K562 (cell line): ENCODE measurements at regions not wholly inside any gene's neighbourhood (a gene's known extent, or its start where the extent isn't known, plus 50 kb on each side); places are given as distances from the start of the nearest gene placed in this dataset.

Experiments
- ATAC-seq: fragments of 200-7000 bp; cut with Tn5 transposase; 3 replicates; pipeline ENCODE4 v1.9.1; 2020; ENCODE audit warnings: moderate library complexity
- BruUV-seq: library from RNA; stranded (reverse); fragments of 400-500 nt; replicated peaks from 2 replicates; lab custom pipeline; 2021; lab: Mats Ljungman, UMichigan
- CTCF ChIA-PET: fragments of 300-600 bp; formaldehyde crosslinking; extraction: SDS; loops from one replicate; lab custom pipeline; 2021; ENCODE audit warnings: low intra/inter-chr PET ratio; lab: Yijun Ruan, JAX
- POLR2A ChIA-PET: fragments of 300-600, 350-650 bp; sonication (Branson Sonifier 250); formaldehyde crosslinking; extraction: SDS; loops from one replicate; lab custom pipeline; 2021; ENCODE audit warnings: antibody characterized with exemption, inconsistent platforms; lab: Yijun Ruan, JAX
- DNase-seq, 4 experiments: peaks; one replicate each; pipeline versions ENCODE4 v3.0.0 to v3.0.0-alpha.2; 2011 to 2018; ENCODE audit warnings: low spot score in 3 of 4, mixed read lengths in 3 of 4; ENCODE audit errors: extremely low read depth in 1 of 4
- FAIRE-seq: peaks from 2 replicates; lab custom pipeline; 2011; peaks lifted over from hg19 to GRCh38; lab: Jason Lieb, UNC
- H2AFZ ChIP-seq: 2 replicates; pipeline ENCODE4 v1.6.0; 2011; ENCODE audit warnings: low read depth, low read length, control low read depth, inconsistent platforms
- H3K27ac ChIP-seq: fragments of 200-600 bp; 3 replicates; pipeline ENCODE4 v1.8.0; 2011; ENCODE audit warnings: low read depth, mild to moderate bottlenecking, control low read depth, inconsistent platforms, low read length, moderate library complexity, mixed read lengths; ENCODE audit errors: extremely low read depth
- H3K27me3 ChIP-seq, 2 experiments: fragments of 300-600 bp in 1 of 2; 2 replicates in 1 of 2; 3 replicates in 1 of 2; pipeline versions ENCODE4 v1.6.0 to v1.8.0; 2011; ENCODE audit warnings: inconsistent platforms in 2 of 2, low read length in 2 of 2, mild to moderate bottlenecking in 1 of 2, mixed read lengths in 1 of 2, moderate library complexity in 1 of 2; ENCODE audit not compliant: control insufficient read depth in 2 of 2, insufficient read depth in 2 of 2
- H3K36me3 ChIP-seq: fragments of 300-600 bp; 3 replicates; pipeline ENCODE4 v1.8.0; 2011; ENCODE audit warnings: mild to moderate bottlenecking, low read length, inconsistent platforms; ENCODE audit not compliant: control insufficient read depth, insufficient read depth
- H3K4me1 ChIP-seq, 2 experiments: fragments of 200-600 bp in 1 of 2; replicated peaks in 1 of 2; 2 replicates in 1 of 2; 3 replicates in 1 of 2; pipeline versions ENCODE4 v1.5.1 to v1.8.0; 2011; ENCODE audit warnings: inconsistent platforms in 2 of 2, low read length in 2 of 2, mild to moderate bottlenecking in 1 of 2, mixed read lengths in 1 of 2, moderate library complexity in 1 of 2; ENCODE audit not compliant: control insufficient read depth in 2 of 2, insufficient read depth in 2 of 2
- H3K4me2 ChIP-seq: 2 replicates; pipeline ENCODE4 v1.6.1; 2011; ENCODE audit warnings: low read length, control low read depth, inconsistent platforms, mixed read lengths; ENCODE audit not compliant: insufficient read depth
- H3K4me3 ChIP-seq: fragments of 200-600 bp; sonication (generic), shearing (Covaris generic); 2 replicates; pipeline ENCODE4 v1.5.1; 2016; ENCODE audit warnings: control low read depth, inconsistent platforms
- H3K79me2 ChIP-seq: fragments of 200-600 bp; 3 replicates; pipeline ENCODE4 v1.8.0; 2011; ENCODE audit warnings: low read length, inconsistent platforms; ENCODE audit not compliant: control insufficient read depth, insufficient read depth
- H3K9ac ChIP-seq, 2 experiments: 2 replicates each; pipeline versions ENCODE4 v1.6.0 to v1.6.1; 2011; ENCODE audit warnings: low read depth in 2 of 2, low read length in 2 of 2, control low read depth in 1 of 2, inconsistent platforms in 1 of 2, mild to moderate bottlenecking in 1 of 2, mixed read lengths in 1 of 2; ENCODE audit not compliant: insufficient read depth in 1 of 2
- H3K9me1 ChIP-seq: one replicate; pipeline ENCODE4 v1.6.0; 2011; ENCODE audit warnings: inconsistent platforms, mild to moderate bottlenecking, low read length, moderate library complexity; ENCODE audit not compliant: control insufficient read depth, insufficient read depth
- H3K9me3 ChIP-seq: replicated peaks from 2 replicates; pipeline ENCODE4 v1.5.1; 2011; ENCODE audit warnings: low read depth, low read length, inconsistent platforms; ENCODE audit not compliant: control insufficient read depth, insufficient read depth
- H4K20me1 ChIP-seq: replicated peaks from 2 replicates; pipeline ENCODE4 v1.6.1; 2011; ENCODE audit warnings: low read length, inconsistent platforms, mixed read lengths; ENCODE audit not compliant: control insufficient read depth, insufficient read depth
- HMG20A ChIP-seq: fragments of 450-650 bp; formaldehyde crosslinking; conservative IDR thresholded peaks from 2 replicates; pipeline ENCODE4 v1.4.0; 2020; ENCODE audit warnings: mild to moderate bottlenecking, mixed read lengths
- KLF1 ChIP-seq: fragments of 450-650 bp; IDR thresholded peaks from 2 replicates; pipeline ENCODE4 v1.6.1; 2016; ENCODE audit warnings: missing genetic modification characterization, missing compliant biosample characterization
- MAFG ChIP-seq: fragments of 450-650 bp; conservative IDR thresholded peaks from 2 replicates; pipeline ENCODE4 v1.6.1; 2016; ENCODE audit warnings: missing genetic modification characterization, missing compliant biosample characterization
- MTA2 ChIP-seq: fragments of 450-650 bp; IDR thresholded peaks from 2 replicates; pipeline ENCODE4 v1.6.1; 2016; ENCODE audit warnings: low read depth
- ZC3H11A ChIP-seq: IDR thresholded peaks from 2 replicates; pipeline ENCODE4 v1.6.1; 2012; ENCODE audit warnings: low read depth, low read length, improper control_type of control experiment
- ZFP91 ChIP-seq: sonication (generic); formaldehyde crosslinking; IDR thresholded peaks from 2 replicates; pipeline ENCODE4 v1.8.0; 2022; ENCODE audit warnings: mild to moderate bottlenecking, missing genetic modification reagents
- ZNF311 ChIP-seq: fragments of 250-450 bp; sonication (Bioruptor Pico); IDR thresholded peaks from 2 replicates; pipeline ENCODE4 v1.4.0; 2020; ENCODE audit warnings: mild to moderate bottlenecking, moderate library complexity
- WGBS: fragments of 100-300 bp; shearing (Covaris generic); methylation state at CpG from one replicate; pipeline ENCODE4 v1.1.6; 2016; ENCODE audit warnings: low coverage, mixed read lengths; ENCODE audit not compliant: insufficient coverage; ENCODE audit errors: missing lambda C conversion rate; 5-methylcytosine and 5-hydroxymethylcytosine counted together
- in situ Hi-C: fragments of 300-500 bp; cut with MboI; formaldehyde crosslinking; loops from 4 replicates; pipeline ENCODE4 v1.15.0; 2018; ENCODE audit warnings: inconsistent platforms, mixed read lengths
- intact Hi-C: fragments of 100-400 bp; cut with micrococcal nuclease; formaldehyde crosslinking; loops from 2 replicates; pipeline ENCODE4 v1.14.2; 2022

- no peak for TF ChIP-seq ZFP91 (CRISPR knock-in tag)
- no peak for TF ChIP-seq MTA2
- no peak for TF ChIP-seq KLF1
- TF ChIP-seq ZC3H11A = no peak
- TF ChIP-seq HMG20A = no peak
- TF ChIP-seq ZNF311 (CRISPR knock-in tag) = no peak
- no peak for TF ChIP-seq MAFG (tag)
- ChIA-PET POLR2A (interaction anchor here (1.0 kb wide), 1 partner anchor 11 kb away, joined by 3 read pairs; no protein-coding TSS in a partner anchor), CTCF (no interaction called here)
- Histone ChIP-seq H3K27ac (no peak overlapping the region), H2AFZ (no peak overlapping the region), H3K4me1 (no peaks in the 10 kb centered on the region; a peak in 1 of 5 replicates), H3K9me3 (no peaks in the 10 kb centered on the region), H3K79me2 (no peaks in the 10 kb centered on the region), H3K9ac (no peak overlapping the region), H3K4me3 (no peak overlapping the region), H3K27me3 (no peaks in the 10 kb centered on the region), H3K9me1 (no peaks in the 10 kb centered on the region), H3K4me2 (no peak overlapping the region), H4K20me1 (no peaks in the 10 kb centered on the region), H3K36me3 (no peaks in the 10 kb centered on the region)
- in situ Hi-C loops = no loop called here
- intact Hi-C loops = no loop called here
- ATAC-seq (no peak), DNase-seq (no peak), FAIRE-seq (no peak)
- 45% methylated on average over 5 of the region's 5 CpGs for WGBS
- no TSS peak for BruUV-seq
Measured at GRCh38 chr2:65782996-65783650, 350.7 kb upstream of the SPRED2 start.
